ENCODE measurements at regions not wholly inside any gene's neighbourhood (a gene's known extent, or its start where the extent isn't known, plus 50 kb on each side); places are given as distances from the start of the nearest gene placed in this dataset.

- TF ChIP-seq CTCF (IDR thresholded peaks at IDR 0.05), result no peak
- TF ChIP-seq POLR2A (IDR thresholded peaks at IDR 0.05), result no peak
Measured at GRCh38 chr4:116878280-116878679, 207.1 kb downstream of the TRAM1L1 start.

All from heart left ventricle (tissue), 13 donors.